ENCODE measurements at regions not wholly inside any gene's neighbourhood (a gene's known extent, or its start where the extent isn't known, plus 50 kb on each side); places are given as distances from the start of the nearest gene placed in this dataset.

DNA sequence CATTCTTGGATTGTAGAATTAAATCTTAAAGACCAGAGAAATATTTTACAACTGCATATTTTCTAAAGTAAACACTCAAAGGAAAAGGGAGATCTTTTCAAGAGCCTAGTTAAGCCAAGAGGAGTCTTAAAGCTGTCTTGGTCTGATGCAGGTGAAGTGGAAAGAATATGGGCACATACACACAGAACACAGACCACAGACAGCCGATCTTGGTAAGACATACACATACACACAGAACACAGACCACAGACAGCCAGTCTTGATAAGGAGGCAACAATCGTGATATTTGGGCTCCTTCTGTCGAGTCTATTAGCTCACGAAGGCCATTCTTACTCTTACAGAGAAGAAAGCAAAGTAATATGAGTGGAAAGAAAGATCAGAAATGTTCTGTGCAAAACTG is 1153.9 kb upstream of the TMPRSS15 start:
- TF ChIP-seq, protein P1, sequence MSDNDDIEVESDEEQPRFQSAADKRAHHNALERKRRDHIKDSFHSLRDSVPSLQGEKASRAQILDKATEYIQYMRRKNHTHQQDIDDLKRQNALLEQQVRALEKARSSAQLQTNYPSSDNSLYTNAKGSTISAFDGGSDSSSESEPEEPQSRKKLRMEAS (IDR thresholded peaks at IDR 0.05; ENCODE audit: low read depth, low read length) = no peak
- TF ChIP-seq POLR2A (IDR thresholded peaks at IDR 0.05; ENCODE audit: extremely low read depth, insufficient read length) (no peak), MYC (IDR thresholded peaks at IDR 0.05; ENCODE audit: low read depth, low read length) (no peak), CTCF (IDR thresholded peaks at IDR 0.05; ENCODE audit: low read depth, low read length) (no peak)
- no peak overlapping the region for H3K4me3 ChIP-seq (ENCODE audit: low read depth, low read length)
- no peak for DNase-seq (ENCODE audit: low read depth)

DNA sequence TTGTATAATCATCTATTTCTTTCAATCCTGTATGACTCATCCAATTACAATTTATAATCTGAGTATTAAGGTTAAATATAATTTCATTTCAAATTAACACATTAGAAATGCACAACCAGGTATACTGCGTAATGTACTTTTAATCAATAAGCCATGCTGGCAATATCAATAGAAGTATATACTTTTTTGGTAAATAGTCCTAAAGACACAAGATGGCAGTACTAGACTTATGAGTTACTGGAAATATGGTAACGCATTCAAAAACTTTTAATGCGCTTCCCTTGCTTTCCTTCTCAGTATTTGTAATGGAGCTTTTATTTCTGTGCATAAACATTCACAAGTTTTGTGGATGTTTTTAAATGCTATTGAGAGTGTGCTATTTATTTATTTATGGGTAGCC is 1162.0 kb upstream of the TMPRSS15 start:
- TF ChIP-seq MYC (IDR thresholded peaks at IDR 0.05; ENCODE audit: low read depth, low read length) (no peak), POLR2A (IDR thresholded peaks at IDR 0.05; ENCODE audit: extremely low read depth, insufficient read length) (no peak), CTCF (IDR thresholded peaks at IDR 0.05; ENCODE audit: low read depth, low read length) (no peak)
- TF ChIP-seq, protein P1 (IDR thresholded peaks at IDR 0.05; ENCODE audit: low read depth, low read length) = no peak
- DNase-seq (ENCODE audit: low read depth) = no peak
- no peak overlapping the region for H3K4me3 ChIP-seq (ENCODE audit: low read depth, low read length)

- no peak overlapping the region for H3K4me3 ChIP-seq (ENCODE audit: low read depth, low read length)
- TF ChIP-seq POLR2A (IDR thresholded peaks at IDR 0.05; ENCODE audit: extremely low read depth, insufficient read length) (no peak), CTCF (IDR thresholded peaks at IDR 0.05; ENCODE audit: low read depth, low read length) (no peak), MYC (IDR thresholded peaks at IDR 0.05; ENCODE audit: low read depth, low read length) (no peak)
- TF ChIP-seq, protein P1 (IDR thresholded peaks at IDR 0.05; ENCODE audit: low read depth, low read length) = no peak
- no peak for DNase-seq (ENCODE audit: low read depth)
Measured at GRCh38 chr21:19566975-19567374, 1163.4 kb upstream of the TMPRSS15 start.

GRCh38 chr21:19577381-19577780 is 1173.8 kb upstream of the TMPRSS15 start:
- no peak for DNase-seq (ENCODE audit: low read depth)
- TF ChIP-seq MYC (IDR thresholded peaks at IDR 0.05; ENCODE audit: low read depth, low read length) (no peak), POLR2A (IDR thresholded peaks at IDR 0.05; ENCODE audit: extremely low read depth, insufficient read length) (no peak), CTCF (IDR thresholded peaks at IDR 0.05; ENCODE audit: low read depth, low read length) (no peak)
- TF ChIP-seq, protein P1 (IDR thresholded peaks at IDR 0.05; ENCODE audit: low read depth, low read length) = no peak
- no peak overlapping the region for H3K4me3 ChIP-seq (ENCODE audit: low read depth, low read length)

DNA sequence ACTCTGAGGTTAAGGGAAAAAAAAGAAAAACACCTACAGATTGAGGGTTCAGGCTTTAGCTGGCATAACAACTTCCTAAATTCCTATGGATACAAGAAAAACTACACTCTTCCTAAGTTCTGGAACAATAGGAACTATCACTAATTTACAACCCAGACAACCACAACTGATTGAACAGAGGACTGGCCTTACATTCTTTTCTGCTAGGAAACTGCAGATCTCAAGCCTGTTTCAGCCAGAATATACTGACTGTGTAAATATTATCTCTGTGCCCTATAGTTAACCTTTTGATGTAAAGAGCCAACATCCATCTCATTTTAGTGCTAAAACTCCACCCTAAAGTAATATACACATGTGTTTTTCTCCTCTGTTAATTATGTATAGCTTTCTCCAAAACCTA is 1186.5 kb upstream of the TMPRSS15 start:
- TF ChIP-seq, protein P1 (IDR thresholded peaks at IDR 0.05; ENCODE audit: low read depth, low read length) = no peak
- no peak for TF ChIP-seq CTCF (IDR thresholded peaks at IDR 0.05; ENCODE audit: low read depth, low read length)
- no peak for TF ChIP-seq POLR2A (IDR thresholded peaks at IDR 0.05; ENCODE audit: extremely low read depth, insufficient read length)
- TF ChIP-seq MYC (IDR thresholded peaks at IDR 0.05; ENCODE audit: low read depth, low read length) = no peak
- DNase-seq (ENCODE audit: low read depth) = no peak
- no peak overlapping the region for H3K4me3 ChIP-seq (ENCODE audit: low read depth, low read length)
